HEK293 (cell line): ENCODE measurements at regions not wholly inside any gene's neighbourhood (a gene's known extent, or its start where the extent isn't known, plus 50 kb on each side); places are given as distances from the start of the nearest gene placed in this dataset.

ENCODE experiments used
- CTCF ChIA-PET: fragments of 350-600 bp; formaldehyde crosslinking; extraction: SDS; loops from one replicate; lab custom pipeline; 2021; ENCODE audit warnings: antibody characterized with exemption; lab: Yijun Ruan, JAX
- POLR2A ChIA-PET: fragments of 300-600 bp; formaldehyde crosslinking; extraction: SDS; loops from one replicate; lab custom pipeline; 2020; ENCODE audit warnings: antibody characterized with exemption, inconsistent platforms; lab: Yijun Ruan, JAX
- H3K27ac ChIP-seq: fragments of 200-500 bp; sonication (Bioruptor generic); 2 replicates; pipeline ENCODE4 v1.5.1; 2014; ENCODE audit warnings: low read depth, low read length, control low read depth, inconsistent platforms; ENCODE audit errors: extremely low read depth
- H3K36me3 ChIP-seq, 2 experiments: fragments of 200-500 bp in 1 of 2; sonication (Bioruptor generic) in 1 of 2; 1 replicate in 1 of 2; 2 replicates in 1 of 2; pipeline ENCODE4 v1.5.1; 2014 to 2017; ENCODE audit warnings: inconsistent platforms in 2 of 2, low read length in 2 of 2; ENCODE audit not compliant: control insufficient read depth in 2 of 2, insufficient read depth in 1 of 2
- H3K4me1 ChIP-seq: fragments of 200-500 bp; sonication (Bioruptor generic); 2 replicates; pipeline ENCODE4 v1.5.1; 2014; ENCODE audit warnings: mild to moderate bottlenecking, low read length, inconsistent platforms; ENCODE audit not compliant: control insufficient read depth, insufficient read depth
- H3K4me3 ChIP-seq: 2 replicates; pipeline ENCODE4 v1.5.1; 2011; ENCODE audit warnings: low read depth, mild to moderate bottlenecking, control low read depth, low read length, moderate library complexity
- H3K9me3 ChIP-seq: fragments of 200-500 bp; sonication (Bioruptor generic); 2 replicates; pipeline ENCODE4 v1.5.1; 2014; ENCODE audit warnings: low read depth, low read length, inconsistent platforms; ENCODE audit not compliant: control insufficient read depth, insufficient read depth
- BCL11A ChIP-seq: fragments of 450-650 bp; formaldehyde crosslinking; IDR thresholded peaks from 2 replicates; pipeline ENCODE4 v1.5.1; 2016; ENCODE audit warnings: low read depth, missing biosample characterization, missing genetic modification characterization
- GLIS2 ChIP-seq: fragments of 450-650 bp; formaldehyde crosslinking; IDR thresholded peaks from 2 replicates; pipeline ENCODE4 v1.5.1; 2016; ENCODE audit warnings: missing biosample characterization, missing genetic modification characterization
- SCRT1 ChIP-seq: fragments of 450-650 bp; formaldehyde crosslinking; IDR thresholded peaks from 2 replicates; pipeline ENCODE4 v1.5.1; 2016; ENCODE audit warnings: missing biosample characterization, missing genetic modification characterization, borderline replicate concordance
- ZBTB48 ChIP-seq: fragments of 450-650 bp; formaldehyde crosslinking; IDR thresholded peaks from 2 replicates; pipeline ENCODE4 v1.5.1; 2016; ENCODE audit warnings: missing biosample characterization, missing genetic modification characterization
- ZBTB49 ChIP-seq: fragments of 450-650 bp; formaldehyde crosslinking; IDR thresholded peaks from 2 replicates; pipeline ENCODE4 v1.5.1; 2016; ENCODE audit warnings: missing biosample characterization, missing genetic modification characterization, low read depth
- ZBTB8A ChIP-seq: fragments of 450-650 bp; formaldehyde crosslinking; IDR thresholded peaks from 2 replicates; pipeline ENCODE4 v1.5.1; 2016; ENCODE audit warnings: missing biosample characterization, missing genetic modification characterization
- ZNF133 ChIP-seq: fragments of 450-650 bp; formaldehyde crosslinking; IDR thresholded peaks from 2 replicates; pipeline ENCODE4 v1.5.1; 2016; ENCODE audit warnings: missing biosample characterization, missing genetic modification characterization
- ZNF184 ChIP-seq: fragments of 450-650 bp; IDR thresholded peaks from 2 replicates; pipeline ENCODE4 v1.5.1; 2018; ENCODE audit warnings: missing biosample characterization, mild to moderate bottlenecking, missing genetic modification characterization
- ZNF239 ChIP-seq: fragments of 450-650 bp; formaldehyde crosslinking; IDR thresholded peaks from 2 replicates; pipeline ENCODE4 v1.5.1; 2016; ENCODE audit warnings: missing biosample characterization, missing genetic modification characterization
- ZNF292 ChIP-seq: fragments of 450-650 bp; formaldehyde crosslinking; IDR thresholded peaks from 2 replicates; pipeline ENCODE4 v1.5.1; 2016; ENCODE audit warnings: low read depth, missing biosample characterization, missing genetic modification characterization, borderline replicate concordance
- ZNF423 ChIP-seq: fragments of 450-650 bp; formaldehyde crosslinking; IDR thresholded peaks from 2 replicates; pipeline ENCODE4 v1.5.1; 2016; ENCODE audit warnings: missing biosample characterization, missing genetic modification characterization
- ZNF514 ChIP-seq: fragments of 450-650 bp; formaldehyde crosslinking; IDR thresholded peaks from 2 replicates; pipeline ENCODE4 v1.5.1; 2016; ENCODE audit warnings: missing biosample characterization, missing genetic modification characterization
- ZNF548 ChIP-seq: fragments of 450-650 bp; formaldehyde crosslinking; IDR thresholded peaks from 2 replicates; pipeline ENCODE4 v1.5.1; 2016; ENCODE audit warnings: missing biosample characterization, missing genetic modification characterization
- ZNF596 ChIP-seq: fragments of 450-650 bp; IDR thresholded peaks from 2 replicates; pipeline ENCODE4 v1.5.0; 2018; ENCODE audit warnings: missing biosample characterization, mild to moderate bottlenecking, missing genetic modification characterization, moderate library complexity
- ZNF626 ChIP-seq: fragments of 450-650 bp; sonication (Bioruptor Pico); formaldehyde crosslinking; IDR thresholded peaks from 2 replicates; pipeline ENCODE4 v1.5.1; 2018; ENCODE audit warnings: missing biosample characterization, missing genetic modification characterization, inconsistent platforms
- ZNF670 ChIP-seq: fragments of 450-650 bp; formaldehyde crosslinking; IDR thresholded peaks from 2 replicates; pipeline ENCODE4 v1.5.1; 2016; ENCODE audit warnings: missing biosample characterization, missing genetic modification characterization, low read depth
- TF ChIP-seq, protein P1 (sequence below): fragments of 450-650 bp; formaldehyde crosslinking; IDR thresholded peaks from 2 replicates; pipeline ENCODE4 v1.5.1; 2017; ENCODE audit warnings: missing biosample characterization, mild to moderate bottlenecking, missing genetic modification characterization, moderate library complexity
- TF ChIP-seq, protein P2 (sequence below): fragments of 450-650 bp; formaldehyde crosslinking; conservative IDR thresholded peaks from 2 replicates; pipeline ENCODE4 v1.5.1; 2016; ENCODE audit warnings: low read depth, missing biosample characterization, missing genetic modification characterization
- TF ChIP-seq, protein P3 (sequence below): fragments of 450-650 bp; formaldehyde crosslinking; IDR thresholded peaks from 2 replicates; pipeline ENCODE4 v1.5.1; 2016; ENCODE audit warnings: missing biosample characterization, missing genetic modification characterization
- TF ChIP-seq, protein P4 (sequence below): fragments of 450-650 bp; formaldehyde crosslinking; optimal IDR thresholded peaks from 2 replicates; pipeline ENCODE3; 2016; ENCODE audit warnings: missing biosample characterization, mild to moderate bottlenecking, missing genetic modification characterization

DNA sequence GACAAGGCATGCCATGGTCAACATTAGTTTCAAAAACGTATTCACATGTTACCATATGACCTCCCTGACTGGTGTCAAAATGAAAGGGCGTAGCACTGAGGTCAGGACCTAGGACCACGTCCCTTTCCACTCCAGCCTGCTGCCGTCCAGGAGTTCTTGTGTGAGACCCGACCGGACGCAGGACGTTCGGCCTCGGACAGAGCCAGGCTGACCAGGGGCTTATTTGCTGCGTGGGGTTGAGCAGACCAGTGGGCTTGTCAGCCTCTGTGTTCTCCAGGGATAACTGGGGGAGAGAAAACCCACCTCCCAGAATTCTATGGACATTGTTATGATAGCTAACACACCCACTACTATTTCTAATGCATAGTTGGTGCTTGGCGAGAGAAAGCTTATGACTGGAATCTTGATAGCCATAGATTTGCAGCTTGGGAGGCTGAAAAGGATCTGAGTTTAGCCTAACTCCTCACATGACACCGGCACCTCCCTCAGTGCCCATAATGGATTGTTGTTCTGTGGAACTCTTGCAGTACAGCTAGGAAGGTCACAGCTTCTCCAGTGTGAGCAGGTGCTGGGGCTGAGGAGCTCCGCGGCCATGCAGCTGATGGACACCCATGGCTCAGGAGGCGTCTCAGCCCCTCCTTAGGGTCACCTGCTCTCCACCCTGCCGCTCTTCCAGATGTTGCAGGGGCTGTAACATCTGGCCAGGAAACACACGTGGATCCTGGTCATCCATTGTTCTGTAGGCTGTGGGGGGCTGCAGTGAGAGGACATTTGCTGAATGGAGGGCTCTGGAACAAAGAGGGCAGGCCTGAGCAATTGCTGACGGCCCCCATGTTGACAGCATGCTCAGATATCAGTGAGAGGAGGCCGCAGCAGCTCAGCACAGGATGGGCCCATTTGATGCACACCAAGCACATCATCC, 368.4 kb downstream of the IRX2 start:
- H3K36me3 ChIP-seq: no peaks in the 10 kb centered on the region
- ChIA-PET CTCF (no interaction called here), POLR2A (no interaction called here)
- no peaks in the 10 kb centered on the region for H3K4me1 ChIP-seq
- no peak overlapping the region for H3K27ac ChIP-seq
- H3K4me3 ChIP-seq: no peak overlapping the region
- H3K9me3 ChIP-seq: no peaks in the 10 kb centered on the region
- TF ChIP-seq GLIS2 (tag by site-specific recombination) (no peak), ZNF184 (tag by site-specific recombination) (no peak), ZNF626 (tag by site-specific recombination) (no peak), ZNF423 (tag by site-specific recombination) (no peak), ZNF133 (tag by site-specific recombination) (no peak)
- TF ChIP-seq, protein P1, sequence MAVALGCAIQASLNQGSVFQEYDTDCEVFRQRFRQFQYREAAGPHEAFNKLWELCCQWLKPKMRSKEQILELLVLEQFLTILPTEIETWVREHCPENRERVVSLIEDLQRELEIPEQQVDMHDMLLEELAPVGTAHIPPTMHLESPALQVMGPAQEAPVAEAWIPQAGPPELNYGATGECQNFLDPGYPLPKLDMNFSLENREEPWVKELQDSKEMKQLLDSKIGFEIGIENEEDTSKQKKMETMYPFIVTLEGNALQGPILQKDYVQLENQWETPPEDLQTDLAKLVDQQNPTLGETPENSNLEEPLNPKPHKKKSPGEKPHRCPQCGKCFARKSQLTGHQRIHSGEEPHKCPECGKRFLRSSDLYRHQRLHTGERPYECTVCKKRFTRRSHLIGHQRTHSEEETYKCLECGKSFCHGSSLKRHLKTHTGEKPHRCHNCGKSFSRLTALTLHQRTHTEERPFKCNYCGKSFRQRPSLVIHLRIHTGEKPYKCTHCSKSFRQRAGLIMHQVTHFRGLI: no peak

GRCh38 chr5:2381861-2382260, 369.6 kb downstream of the IRX2 start:
- H3K4me3 ChIP-seq: no peak overlapping the region
- no peaks in the 10 kb centered on the region for H3K36me3 ChIP-seq
- TF ChIP-seq ZNF596 (tag by site-specific recombination) (no peak), ZNF514 (tag by site-specific recombination) (no peak), ZNF292 (tag by site-specific recombination) (no peak), SCRT1 (tag by site-specific recombination) (no peak), ZBTB49 (tag by site-specific recombination) (no peak), ZNF184 (tag by site-specific recombination) (no peak), ZNF239 (tag by site-specific recombination) (no peak), BCL11A (tag by site-specific recombination) (no peak), ZBTB48 (no peak), ZNF670 (tag by site-specific recombination) (no peak), ZNF548 (tag by site-specific recombination) (no peak), ZBTB8A (no peak)
- TF ChIP-seq, protein P2, sequence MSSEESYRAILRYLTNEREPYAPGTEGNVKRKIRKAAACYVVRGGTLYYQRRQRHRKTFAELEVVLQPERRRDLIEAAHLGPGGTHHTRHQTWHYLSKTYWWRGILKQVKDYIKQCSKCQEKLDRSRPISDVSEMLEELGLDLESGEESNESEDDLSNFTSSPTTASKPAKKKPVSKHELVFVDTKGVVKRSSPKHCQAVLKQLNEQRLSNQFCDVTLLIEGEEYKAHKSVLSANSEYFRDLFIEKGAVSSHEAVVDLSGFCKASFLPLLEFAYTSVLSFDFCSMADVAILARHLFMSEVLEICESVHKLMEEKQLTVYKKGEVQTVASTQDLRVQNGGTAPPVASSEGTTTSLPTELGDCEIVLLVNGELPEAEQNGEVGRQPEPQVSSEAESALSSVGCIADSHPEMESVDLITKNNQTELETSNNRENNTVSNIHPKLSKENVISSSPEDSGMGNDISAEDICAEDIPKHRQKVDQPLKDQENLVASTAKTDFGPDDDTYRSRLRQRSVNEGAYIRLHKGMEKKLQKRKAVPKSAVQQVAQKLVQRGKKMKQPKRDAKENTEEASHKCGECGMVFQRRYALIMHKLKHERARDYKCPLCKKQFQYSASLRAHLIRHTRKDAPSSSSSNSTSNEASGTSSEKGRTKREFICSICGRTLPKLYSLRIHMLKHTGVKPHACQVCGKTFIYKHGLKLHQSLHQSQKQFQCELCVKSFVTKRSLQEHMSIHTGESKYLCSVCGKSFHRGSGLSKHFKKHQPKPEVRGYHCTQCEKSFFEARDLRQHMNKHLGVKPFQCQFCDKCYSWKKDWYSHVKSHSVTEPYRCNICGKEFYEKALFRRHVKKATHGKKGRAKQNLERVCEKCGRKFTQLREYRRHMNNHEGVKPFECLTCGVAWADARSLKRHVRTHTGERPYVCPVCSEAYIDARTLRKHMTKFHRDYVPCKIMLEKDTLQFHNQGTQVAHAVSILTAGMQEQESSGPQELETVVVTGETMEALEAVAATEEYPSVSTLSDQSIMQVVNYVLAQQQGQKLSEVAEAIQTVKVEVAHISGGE (tag by site-specific recombination): no peak
- TF ChIP-seq, protein P3, sequence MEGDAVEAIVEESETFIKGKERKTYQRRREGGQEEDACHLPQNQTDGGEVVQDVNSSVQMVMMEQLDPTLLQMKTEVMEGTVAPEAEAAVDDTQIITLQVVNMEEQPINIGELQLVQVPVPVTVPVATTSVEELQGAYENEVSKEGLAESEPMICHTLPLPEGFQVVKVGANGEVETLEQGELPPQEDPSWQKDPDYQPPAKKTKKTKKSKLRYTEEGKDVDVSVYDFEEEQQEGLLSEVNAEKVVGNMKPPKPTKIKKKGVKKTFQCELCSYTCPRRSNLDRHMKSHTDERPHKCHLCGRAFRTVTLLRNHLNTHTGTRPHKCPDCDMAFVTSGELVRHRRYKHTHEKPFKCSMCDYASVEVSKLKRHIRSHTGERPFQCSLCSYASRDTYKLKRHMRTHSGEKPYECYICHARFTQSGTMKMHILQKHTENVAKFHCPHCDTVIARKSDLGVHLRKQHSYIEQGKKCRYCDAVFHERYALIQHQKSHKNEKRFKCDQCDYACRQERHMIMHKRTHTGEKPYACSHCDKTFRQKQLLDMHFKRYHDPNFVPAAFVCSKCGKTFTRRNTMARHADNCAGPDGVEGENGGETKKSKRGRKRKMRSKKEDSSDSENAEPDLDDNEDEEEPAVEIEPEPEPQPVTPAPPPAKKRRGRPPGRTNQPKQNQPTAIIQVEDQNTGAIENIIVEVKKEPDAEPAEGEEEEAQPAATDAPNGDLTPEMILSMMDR: no peak
- TF ChIP-seq, protein P1: no peak
- TF ChIP-seq, protein P4, sequence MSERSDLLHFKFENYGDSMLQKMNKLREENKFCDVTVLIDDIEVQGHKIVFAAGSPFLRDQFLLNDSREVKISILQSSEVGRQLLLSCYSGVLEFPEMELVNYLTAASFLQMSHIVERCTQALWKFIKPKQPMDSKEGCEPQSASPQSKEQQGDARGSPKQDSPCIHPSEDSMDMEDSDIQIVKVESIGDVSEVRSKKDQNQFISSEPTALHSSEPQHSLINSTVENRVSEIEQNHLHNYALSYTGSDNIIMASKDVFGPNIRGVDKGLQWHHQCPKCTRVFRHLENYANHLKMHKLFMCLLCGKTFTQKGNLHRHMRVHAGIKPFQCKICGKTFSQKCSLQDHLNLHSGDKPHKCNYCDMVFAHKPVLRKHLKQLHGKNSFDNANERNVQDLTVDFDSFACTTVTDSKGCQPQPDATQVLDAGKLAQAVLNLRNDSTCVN (tag by site-specific recombination): no peak
- no peaks in the 10 kb centered on the region for H3K4me1 ChIP-seq
- no peaks in the 10 kb centered on the region for H3K9me3 ChIP-seq
- no peak overlapping the region for H3K27ac ChIP-seq
- POLR2A ChIA-PET: no interaction called here
- CTCF ChIA-PET: no interaction called here
